GM12891 (cell line): ENCODE measurements at regions not wholly inside any gene's neighbourhood (a gene's known extent, or its start where the extent isn't known, plus 50 kb on each side); places are given as distances from the start of the nearest gene placed in this dataset.

Experiments
- POLR2AphosphoS5 ChIP-seq: IDR thresholded peaks from 2 replicates; pipeline ENCODE4 v1.6.1; 2011; ENCODE audit warnings: low read depth, low read length, control low read depth
- SPI1 ChIP-seq: IDR thresholded peaks from 2 replicates; pipeline ENCODE4 v1.6.1; 2011; ENCODE audit warnings: low read depth, low read length, control low read depth

GRCh38 chr1:198447468-198447867, 93.0 kb downstream of the ATP6V1G3 start:
- TF ChIP-seq SPI1 (no peak), POLR2AphosphoS5 (no peak)
